Progenitor cell of endocrine pancreas (in vitro differentiated cells): ENCODE measurements at regions not wholly inside any gene's neighbourhood (a gene's known extent, or its start where the extent isn't known, plus 50 kb on each side); places are given as distances from the start of the nearest gene placed in this dataset.

Experiments
- DNase-seq: peaks from one replicate; pipeline ENCODE4 v3.0.0; 2021; ENCODE audit warnings: low spot score; ENCODE audit not compliant: unreplicated experiment
- H3K27ac Mint-ChIP-seq: 2 replicates; pipeline ENCODE4 v1.8.0; 2021; ENCODE audit warnings: mild to moderate bottlenecking, moderate library complexity, mixed read lengths
- H3K27me3 Mint-ChIP-seq: 2 replicates; pipeline ENCODE4 v1.8.0; 2021; ENCODE audit warnings: mixed read lengths
- H3K36me3 Mint-ChIP-seq: 2 replicates; pipeline ENCODE4 v1.8.0; 2022; ENCODE audit warnings: mixed read lengths; ENCODE audit not compliant: insufficient read depth
- H3K4me1 Mint-ChIP-seq: 2 replicates; pipeline ENCODE4 v1.8.0; 2021; ENCODE audit warnings: low read depth, mixed read lengths
- H3K4me3 Mint-ChIP-seq: 2 replicates; pipeline ENCODE4 v1.8.0; 2021; ENCODE audit warnings: low read depth, mild to moderate bottlenecking, moderate library complexity, mixed read lengths
- H3K9me3 Mint-ChIP-seq: 2 replicates; pipeline ENCODE4 v1.8.0; 2021; ENCODE audit warnings: low read depth, mixed read lengths
- TF ChIP-seq, protein P1 (sequence below): fragments of 200-600 bp; sonication (generic); IDR thresholded peaks from one replicate; pipeline ENCODE4 v1.5.0; 2021; ENCODE audit warnings: antibody characterized with exemption, mild to moderate bottlenecking; ENCODE audit not compliant: unreplicated experiment

DNA sequence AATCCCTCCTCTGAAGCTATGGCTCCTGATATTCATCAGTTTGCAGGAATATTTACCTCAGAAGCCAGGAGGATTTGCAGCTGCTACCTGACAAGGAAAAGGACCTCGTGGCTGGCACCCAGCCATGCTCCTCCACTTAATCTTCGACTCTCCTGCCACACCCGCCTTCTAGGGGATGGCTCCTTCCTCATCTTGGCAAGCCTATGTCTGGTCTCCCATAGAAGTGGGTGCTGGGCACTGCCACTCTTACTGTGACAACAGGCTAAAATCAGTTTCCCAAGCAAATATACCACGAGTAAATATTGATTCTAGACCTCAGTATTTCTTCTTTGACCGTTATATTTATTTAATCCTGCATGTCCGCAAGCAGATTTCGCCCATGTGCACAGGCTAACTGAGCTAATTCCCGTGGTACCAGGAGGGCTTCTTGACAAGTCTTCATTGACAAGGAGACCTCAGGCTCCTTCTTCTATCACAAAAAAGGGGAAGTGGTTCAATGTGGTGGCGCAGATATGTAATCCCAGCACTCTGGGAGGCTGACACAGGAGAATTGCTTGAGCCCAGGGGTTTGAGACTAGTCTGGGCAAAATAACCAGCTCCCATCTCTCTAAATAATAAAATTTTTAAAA lies 52.6 kb upstream of the DCTD start:
- TF ChIP-seq, protein P1, sequence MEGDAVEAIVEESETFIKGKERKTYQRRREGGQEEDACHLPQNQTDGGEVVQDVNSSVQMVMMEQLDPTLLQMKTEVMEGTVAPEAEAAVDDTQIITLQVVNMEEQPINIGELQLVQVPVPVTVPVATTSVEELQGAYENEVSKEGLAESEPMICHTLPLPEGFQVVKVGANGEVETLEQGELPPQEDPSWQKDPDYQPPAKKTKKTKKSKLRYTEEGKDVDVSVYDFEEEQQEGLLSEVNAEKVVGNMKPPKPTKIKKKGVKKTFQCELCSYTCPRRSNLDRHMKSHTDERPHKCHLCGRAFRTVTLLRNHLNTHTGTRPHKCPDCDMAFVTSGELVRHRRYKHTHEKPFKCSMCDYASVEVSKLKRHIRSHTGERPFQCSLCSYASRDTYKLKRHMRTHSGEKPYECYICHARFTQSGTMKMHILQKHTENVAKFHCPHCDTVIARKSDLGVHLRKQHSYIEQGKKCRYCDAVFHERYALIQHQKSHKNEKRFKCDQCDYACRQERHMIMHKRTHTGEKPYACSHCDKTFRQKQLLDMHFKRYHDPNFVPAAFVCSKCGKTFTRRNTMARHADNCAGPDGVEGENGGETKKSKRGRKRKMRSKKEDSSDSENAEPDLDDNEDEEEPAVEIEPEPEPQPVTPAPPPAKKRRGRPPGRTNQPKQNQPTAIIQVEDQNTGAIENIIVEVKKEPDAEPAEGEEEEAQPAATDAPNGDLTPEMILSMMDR: no peak
- no peak overlapping the region for H3K27ac Mint-ChIP-seq
- no peak overlapping the region for H3K4me3 Mint-ChIP-seq
- DNase-seq: no peak
- peaks cover 14% of the 10 kb centered on the region for H3K9me3 Mint-ChIP-seq
- H3K36me3 Mint-ChIP-seq: peaks cover 2% of the 10 kb centered on the region
- H3K4me1 Mint-ChIP-seq: no peaks in the 10 kb centered on the region
- H3K27me3 Mint-ChIP-seq: peaks cover 13% of the 10 kb centered on the region

DNA sequence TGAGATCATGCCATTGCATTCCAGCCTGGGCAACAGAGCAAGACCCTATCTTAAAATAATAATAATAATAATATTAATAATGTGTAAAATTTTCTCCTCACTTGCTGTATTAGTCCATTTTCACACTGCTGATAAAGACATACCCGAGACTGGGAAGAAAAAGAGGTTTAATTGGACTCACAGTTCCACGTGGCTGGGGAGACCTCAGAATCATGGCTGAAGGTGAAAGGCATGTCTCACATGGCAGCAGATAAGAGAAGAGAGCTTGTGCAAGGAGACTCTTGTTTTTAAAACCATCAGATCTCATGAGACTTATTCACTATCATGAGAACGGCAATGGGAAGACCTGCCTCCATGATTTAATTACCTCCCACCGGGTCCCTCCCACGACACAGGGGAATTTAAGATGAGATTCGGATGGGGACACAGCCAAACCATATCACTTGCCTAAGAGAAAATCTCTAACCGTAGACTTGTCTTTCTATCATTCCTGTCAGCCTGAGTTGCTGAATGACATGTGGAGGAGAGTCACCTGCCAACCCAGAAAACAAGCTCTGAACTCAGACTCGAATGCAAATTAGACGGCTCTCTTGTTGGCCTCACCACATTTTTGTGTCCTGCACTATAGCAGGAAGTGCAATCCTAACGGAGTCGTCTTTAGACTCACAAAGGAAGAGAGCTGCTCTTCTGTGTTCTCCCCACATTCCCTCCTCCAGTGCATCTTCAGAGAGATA lies 51.9 kb upstream of the DCTD start:
- TF ChIP-seq, protein P1: no peak
- Mint-ChIP-seq H3K9me3 (peaks cover 14% of the 10 kb centered on the region), H3K27me3 (peaks cover 13% of the 10 kb centered on the region), H3K4me1 (no peaks in the 10 kb centered on the region), H3K36me3 (peaks cover 2% of the 10 kb centered on the region), H3K27ac (no peak overlapping the region), H3K4me3 (no peak overlapping the region)
- DNase-seq: no peak

DNA sequence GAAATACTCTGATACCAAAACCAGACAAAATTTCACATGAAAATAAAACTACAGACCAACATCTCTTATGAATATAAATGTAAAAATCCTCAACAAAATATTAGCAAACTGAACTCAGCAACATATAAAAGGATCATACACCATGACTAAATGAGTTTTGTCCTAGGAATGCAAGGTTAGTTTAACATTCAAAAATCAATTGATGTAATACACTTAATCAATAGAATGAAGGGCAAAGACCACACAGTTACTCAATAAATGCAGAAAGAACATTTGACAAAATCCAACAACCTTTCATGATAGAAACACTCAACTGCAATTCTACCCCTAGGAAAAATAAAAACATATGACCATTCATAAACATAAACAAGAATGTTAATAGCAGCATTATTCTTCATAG lies 50.2 kb upstream of the DCTD start:
- Mint-ChIP-seq H3K4me1 (no peaks in the 10 kb centered on the region), H3K9me3 (peaks cover 14% of the 10 kb centered on the region), H3K36me3 (peaks cover 2% of the 10 kb centered on the region), H3K27ac (no peak overlapping the region), H3K27me3 (peaks cover 8% of the 10 kb centered on the region), H3K4me3 (no peak overlapping the region)
- TF ChIP-seq, protein P1: no peak
- DNase-seq: no peak
